CD14-positive monocyte (primary cell): ENCODE measurements at regions not wholly inside any gene's neighbourhood (a gene's known extent, or its start where the extent isn't known, plus 50 kb on each side); places are given as distances from the start of the nearest gene placed in this dataset.

Experiments used
- DNase-seq, 3 donors: peaks; one replicate each; pipeline ENCODE4 v3.0.0-alpha.2; 2011 to 2022
- H2AFZ ChIP-seq: 2 replicates; pipeline ENCODE4 v1.6.0; 2012; ENCODE audit warnings: mild to moderate bottlenecking, low read depth, low read length, inconsistent platforms; ENCODE audit not compliant: insufficient read depth, poor library complexity, severe bottlenecking
- H3K27ac ChIP-seq, 2 donors: 1 replicate in 1 of 2; 2 replicates in 1 of 2; pipeline ENCODE4 v1.5.1; 2012 to 2013; ENCODE audit warnings: low read length in 2 of 2, control low read depth in 1 of 2, inconsistent platforms in 1 of 2, low read depth in 1 of 2, mild to moderate bottlenecking in 1 of 2
- H3K27me3 ChIP-seq, 2 donors: one replicate each; pipeline versions ENCODE4 v1.6.0 to v1.6.1; 2011 to 2013; ENCODE audit warnings: low read length in 2 of 2; ENCODE audit not compliant: control insufficient read depth in 2 of 2, insufficient read depth in 2 of 2
- H3K36me3 ChIP-seq, 2 donors: replicated peaks in 1 of 2; 1 replicate in 1 of 2; 2 replicates in 1 of 2; pipeline versions ENCODE4 v1.5.1 to v1.6.1; 2012 to 2013; ENCODE audit warnings: low read length in 2 of 2, control low read depth in 1 of 2, inconsistent platforms in 1 of 2, mild to moderate bottlenecking in 1 of 2; ENCODE audit not compliant: insufficient read depth in 2 of 2, control insufficient read depth in 1 of 2
- H3K4me1 ChIP-seq, 2 donors: 1 replicate in 1 of 2; 2 replicates in 1 of 2; pipeline versions ENCODE4 v1.5.1 to v1.6.1; 2012 to 2013; ENCODE audit warnings: low read length in 2 of 2, control low read depth in 1 of 2, inconsistent platforms in 1 of 2, mild to moderate bottlenecking in 1 of 2, moderate library complexity in 1 of 2; ENCODE audit not compliant: insufficient read depth in 2 of 2, control insufficient read depth in 1 of 2
- H3K4me2 ChIP-seq: replicated peaks from 2 replicates; pipeline ENCODE3; 2012; ENCODE audit warnings: low read length, moderate library complexity, mild to moderate bottlenecking; ENCODE audit not compliant: poor library complexity, severe bottlenecking; ENCODE audit errors: extremely low read depth
- H3K4me3 ChIP-seq, 3 experiments: fragments of 200-600 bp in 1 of 3; sonication (generic) in 1 of 3; replicated peaks in 1 of 3; 1 replicate in 2 of 3; 2 replicates in 1 of 3; pipeline ENCODE4 v1.5.1; 2011 to 2013; ENCODE audit warnings: low read length in 3 of 3, mild to moderate bottlenecking in 3 of 3, control low read depth in 2 of 3, low read depth in 2 of 3, inconsistent platforms in 1 of 3, moderate library complexity in 1 of 3
- H3K79me2 ChIP-seq: 2 replicates; pipeline ENCODE4 v1.6.0; 2012; ENCODE audit warnings: mild to moderate bottlenecking, control low read depth, inconsistent platforms, low read length, moderate library complexity; ENCODE audit not compliant: insufficient read depth
- H3K9ac ChIP-seq: 2 replicates; pipeline ENCODE4 v1.6.0; 2017; ENCODE audit warnings: low read length, mild to moderate bottlenecking; ENCODE audit not compliant: insufficient read depth, poor library complexity, severe bottlenecking
- H3K9me3 ChIP-seq, 2 donors: replicated peaks in 1 of 2; 1 replicate in 1 of 2; 2 replicates in 1 of 2; pipeline versions ENCODE4 v1.5.1 to v1.6.1; 2012 to 2013; ENCODE audit warnings: low read length in 2 of 2, control low read depth in 1 of 2; ENCODE audit not compliant: control insufficient read depth in 1 of 2, insufficient read depth in 1 of 2
- H4K20me1 ChIP-seq: 2 replicates; pipeline ENCODE4 v1.6.0; 2012; ENCODE audit warnings: mild to moderate bottlenecking, low read length, control low read depth, moderate library complexity; ENCODE audit not compliant: insufficient read depth
- H3K27ac Mint-ChIP-seq, 7 donors: one replicate each; pipeline ENCODE4 v1.8.0; 2020; ENCODE audit warnings: mild to moderate bottlenecking in 7 of 7, mixed read lengths in 7 of 7, moderate library complexity in 6 of 7, inconsistent platforms in 2 of 7
- H3K27me3 Mint-ChIP-seq, 3 donors: one replicate each; pipeline ENCODE4 v1.8.0; 2021 to 2022; ENCODE audit warnings: low read depth in 3 of 3, mild to moderate bottlenecking in 3 of 3, mixed read lengths in 3 of 3, moderate library complexity in 3 of 3, inconsistent platforms in 1 of 3
- H3K36me3 Mint-ChIP-seq, 2 donors: one replicate each; pipeline ENCODE4 v1.8.0; 2020; ENCODE audit warnings: mixed read lengths in 2 of 2, inconsistent platforms in 1 of 2, mild to moderate bottlenecking in 1 of 2
- H3K4me1 Mint-ChIP-seq: one replicate; pipeline ENCODE4 v1.8.0; 2020; ENCODE audit warnings: mild to moderate bottlenecking, mixed read lengths
- H3K4me3 Mint-ChIP-seq, 2 donors: one replicate each; pipeline ENCODE4 v1.8.0; 2020; ENCODE audit warnings: mild to moderate bottlenecking in 2 of 2, mixed read lengths in 2 of 2, moderate library complexity in 1 of 2
- H3K9me3 Mint-ChIP-seq, 7 donors: one replicate each; pipeline ENCODE4 v1.8.0; 2020 to 2022; ENCODE audit warnings: mixed read lengths in 7 of 7, mild to moderate bottlenecking in 6 of 7, moderate library complexity in 6 of 7, inconsistent platforms in 2 of 7
- CTCF ChIP-seq: fragments of 200-600 bp; IDR thresholded peaks from one replicate; pipeline ENCODE4 v1.8.0; 2022; ENCODE audit warnings: antibody characterized with exemption, mild to moderate bottlenecking
- WGBS: methylation state at CpG from one replicate; pipeline ENCODE4 v1.1.5; 2013; ENCODE audit warnings: missing lambda C conversion rate; ENCODE audit not compliant: insufficient coverage; 5-methylcytosine and 5-hydroxymethylcytosine counted together
- intact Hi-C, 2 donors: fragments of 100-400 bp; cut with micrococcal nuclease; formaldehyde crosslinking; loops; one replicate each; pipeline versions ENCODE4 v1.15.0 to v1.15.1; 2023

DNA sequence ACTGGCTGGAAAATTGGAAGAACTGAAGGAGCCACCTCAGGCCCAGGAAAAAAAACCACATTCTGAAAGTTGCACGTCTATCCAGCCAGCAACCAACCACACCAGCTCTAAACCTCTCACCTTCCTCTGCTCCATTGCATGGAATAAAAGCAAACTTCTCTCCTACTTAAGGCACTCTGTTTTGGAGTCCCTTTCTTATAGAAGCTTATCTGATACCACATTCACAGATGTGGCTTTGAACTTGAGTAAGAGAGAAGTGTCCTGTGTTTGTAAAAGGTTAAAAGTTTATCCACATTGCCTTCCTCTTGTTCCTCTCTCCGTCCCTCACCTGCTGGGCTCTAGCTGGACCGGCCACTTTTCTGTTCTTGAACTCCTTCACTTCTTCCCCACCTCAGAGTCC, 99.6 kb upstream of the PLXNC1 start:
- no peak overlapping the region for H3K4me2 ChIP-seq
- peaks cover 0 to 1% of the 10 kb centered on the region in 2 donors for H3K9me3 ChIP-seq
- no peak overlapping the region for H3K27ac ChIP-seq
- H3K9ac ChIP-seq: no peak overlapping the region
- no peaks in the 10 kb centered on the region for H3K79me2 ChIP-seq
- H3K36me3 ChIP-seq: no peaks in the 10 kb centered on the region
- peaks cover 0 to 12% of the 10 kb centered on the region in 2 donors for H3K4me1 ChIP-seq
- intact Hi-C loops: no loop called here
- no peaks in the 10 kb centered on the region for H3K36me3 Mint-ChIP-seq
- no peak overlapping the region for H3K27ac Mint-ChIP-seq
- peaks cover 2 to 7% (median 5%) of the 10 kb centered on the region in 7 donors for H3K9me3 Mint-ChIP-seq
- no peak overlapping the region for H3K4me3 ChIP-seq
- WGBS: 82% methylated on average over 2 of the region's 3 CpGs
- peaks cover 0 to 3% (median 2%) of the 10 kb centered on the region in 3 donors for H3K27me3 Mint-ChIP-seq
- TF ChIP-seq CTCF: no peak
- no peaks in the 10 kb centered on the region for H3K27me3 ChIP-seq
- H3K4me3 Mint-ChIP-seq: no peak overlapping the region
- no peak for DNase-seq
- no peaks in the 10 kb centered on the region for H4K20me1 ChIP-seq
- H3K4me1 Mint-ChIP-seq: peaks cover 21% of the 10 kb centered on the region
- no peak overlapping the region for H2AFZ ChIP-seq

GRCh38 chr12:94049718-94050117, 98.7 kb upstream of the PLXNC1 start:
- Mint-ChIP-seq H3K9me3 (peaks cover 3 to 16% (median 13%) of the 10 kb centered on the region in 7 donors), H3K4me3 (no peak overlapping the region), H3K4me1 (peaks cover 21% of the 10 kb centered on the region), H3K36me3 (no peaks in the 10 kb centered on the region), H3K27ac (no peak overlapping the region), H3K27me3 (peaks cover 0 to 3% (median 2%) of the 10 kb centered on the region in 3 donors)
- no peak for TF ChIP-seq CTCF
- Histone ChIP-seq H3K4me1 (peaks cover 0 to 12% of the 10 kb centered on the region in 2 donors), H3K4me3 (no peak overlapping the region), H3K27ac (no peak overlapping the region), H3K27me3 (no peaks in the 10 kb centered on the region), H4K20me1 (no peaks in the 10 kb centered on the region), H3K9me3 (peaks cover 0 to 9% of the 10 kb centered on the region in 2 donors), H3K36me3 (no peaks in the 10 kb centered on the region), H2AFZ (no peak overlapping the region), H3K4me2 (no peak overlapping the region), H3K79me2 (no peaks in the 10 kb centered on the region), H3K9ac (no peak overlapping the region)
- intact Hi-C loops: no loop called here
- no peak for DNase-seq
- no CpG with 5 or more reads among the region's 2 CpGs for WGBS
